ENCODE measurements at regions not wholly inside any gene's neighbourhood (a gene's known extent, or its start where the extent isn't known, plus 50 kb on each side); places are given as distances from the start of the nearest gene placed in this dataset.

DNA sequence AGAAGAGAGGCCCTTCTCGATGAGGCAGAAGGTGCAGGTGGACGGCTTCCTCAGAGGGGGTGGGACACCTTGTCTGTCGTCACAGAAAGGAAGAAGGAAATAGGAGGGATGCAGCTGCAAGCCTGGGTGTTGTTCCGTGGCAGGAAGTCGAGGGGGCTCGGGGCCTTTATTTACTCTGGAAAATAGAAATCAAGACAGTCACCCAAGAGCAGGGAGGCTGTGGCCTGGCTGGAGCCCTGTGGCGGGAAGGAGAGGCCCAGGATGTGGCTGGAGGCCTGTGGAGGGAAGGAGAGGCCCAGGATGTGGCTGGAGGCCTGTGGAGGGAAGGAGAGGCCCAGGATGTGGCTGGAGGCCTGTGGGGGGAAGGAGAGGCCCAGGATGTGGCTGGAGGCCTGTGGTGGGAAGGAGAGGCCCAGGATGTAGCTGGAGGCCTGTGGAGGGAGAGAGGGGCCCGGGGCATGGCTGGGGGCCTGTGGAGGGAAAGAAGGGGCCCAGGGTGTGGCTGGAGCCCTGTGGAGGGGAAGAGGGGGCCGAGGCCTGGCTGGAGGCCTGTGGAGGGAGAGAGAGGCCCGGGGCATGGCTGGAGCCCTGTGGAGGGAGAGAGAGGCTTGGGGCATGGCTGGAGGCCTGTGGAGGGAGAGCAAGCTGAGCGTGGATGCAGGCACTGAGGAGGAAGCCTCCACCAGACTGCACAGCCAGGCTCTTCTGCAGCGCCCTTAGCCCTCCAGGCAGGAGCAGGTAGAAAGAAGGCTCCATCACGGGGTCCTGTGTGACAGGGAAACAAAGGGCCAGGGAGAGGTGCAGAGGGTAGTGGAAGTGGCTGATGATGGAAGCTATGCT lies 97.3 kb upstream of the SFMBT2 start:
- peak; percentile 20 for DNase-seq

DNA sequence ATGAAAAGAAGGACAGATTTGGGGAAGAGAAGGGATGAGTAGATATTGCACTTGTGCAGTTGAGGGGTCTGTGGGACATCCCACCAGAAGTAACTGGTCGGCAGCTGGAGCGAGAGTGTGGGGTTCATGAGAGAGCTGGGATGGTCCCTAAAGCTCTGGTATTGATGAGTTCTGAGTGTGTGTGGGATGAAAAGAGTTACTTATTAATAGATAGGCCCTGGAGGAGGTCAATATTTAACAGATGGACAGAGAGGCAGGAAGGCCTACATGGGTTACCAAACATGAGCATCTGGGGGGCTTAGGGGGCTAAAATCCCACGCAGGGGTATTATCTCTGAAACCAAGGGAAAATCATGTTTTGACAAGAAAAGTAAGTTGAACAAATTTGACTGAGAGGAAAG lies 95.7 kb upstream of the SFMBT2 start:
- DNase-seq, result no peak

DNA sequence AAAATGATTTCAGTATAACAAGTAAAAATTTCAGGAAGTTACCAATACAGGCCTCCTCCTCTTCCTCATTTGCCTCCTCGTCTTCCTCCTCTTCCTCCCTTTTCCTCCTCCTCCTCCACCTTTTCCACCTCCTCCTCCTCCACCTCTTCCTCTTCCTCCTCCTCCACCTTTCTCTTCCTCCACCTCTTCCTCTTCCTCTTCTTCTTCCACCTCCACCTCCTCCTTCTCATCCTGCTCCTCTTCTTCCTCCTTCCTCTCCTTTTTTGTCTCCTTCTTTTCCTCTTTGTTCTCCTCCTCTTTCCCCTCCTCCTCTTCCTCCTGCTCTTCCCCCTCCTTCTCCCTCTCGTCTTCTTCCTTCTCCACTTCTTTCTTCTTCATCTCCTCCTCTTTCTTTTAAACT lies 94.4 kb upstream of the SFMBT2 start:
- no peak for DNase-seq

DNA sequence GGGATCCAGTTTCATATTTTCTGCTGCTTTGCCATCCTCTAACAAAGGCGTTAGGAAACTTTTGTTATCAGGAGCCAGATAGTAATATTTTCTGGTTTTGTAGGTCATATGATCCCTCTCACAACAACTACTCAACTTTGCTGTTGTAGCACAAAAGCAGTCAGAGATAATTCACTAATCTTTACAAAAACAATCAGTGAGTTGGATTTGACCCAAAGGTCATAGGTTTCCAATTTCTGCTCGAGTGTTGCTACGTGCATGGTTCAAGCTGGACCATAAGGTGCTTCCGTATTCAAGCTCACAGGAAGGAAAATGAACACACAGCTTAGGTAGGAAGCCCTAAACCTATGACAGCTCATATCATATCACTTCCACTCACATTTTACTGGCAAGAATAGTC lies 92.4 kb upstream of the SFMBT2 start:
- DNase-seq, result no peak

DNA sequence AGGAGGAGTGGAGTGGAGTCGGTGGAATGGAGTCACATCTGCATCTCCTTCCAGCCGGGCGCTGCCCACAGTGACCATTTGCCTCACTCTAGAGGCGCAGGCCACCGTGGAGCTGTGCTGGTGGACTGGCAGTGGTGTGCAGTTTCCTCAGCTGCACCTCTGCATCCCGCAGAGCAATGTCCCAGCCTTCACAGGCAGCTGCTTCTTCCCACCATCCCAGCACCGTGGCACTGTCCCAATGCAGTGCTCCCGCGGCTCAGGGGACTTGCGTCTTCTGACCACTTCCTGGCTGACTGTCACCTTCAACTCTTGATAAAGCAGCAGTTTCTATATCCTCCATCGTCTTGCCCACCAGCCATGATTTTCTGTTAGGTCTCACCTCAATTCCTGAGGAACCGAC lies 90.3 kb upstream of the SFMBT2 start:
- DNase-seq, result no peak

DNA sequence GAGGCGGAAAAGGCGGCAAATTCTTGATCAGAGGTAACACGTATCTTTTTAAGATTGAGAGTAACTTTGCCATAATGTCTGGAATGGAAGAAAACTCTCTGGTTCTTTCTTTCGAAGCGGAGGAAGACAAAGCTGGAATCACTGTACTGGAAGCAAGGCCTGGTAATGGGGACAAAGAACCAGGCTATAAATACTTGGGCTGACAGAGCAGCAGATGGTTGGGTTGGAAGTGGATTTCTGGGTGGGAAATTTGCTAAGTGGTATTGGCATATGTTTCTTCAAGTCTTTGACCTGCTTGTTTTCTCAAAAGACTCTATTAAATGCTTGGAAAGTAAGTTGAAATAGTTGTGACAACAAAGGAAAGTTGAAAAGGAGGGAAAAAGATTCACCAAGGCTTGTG lies 87.3 kb upstream of the SFMBT2 start:
- no peak for DNase-seq

DNA sequence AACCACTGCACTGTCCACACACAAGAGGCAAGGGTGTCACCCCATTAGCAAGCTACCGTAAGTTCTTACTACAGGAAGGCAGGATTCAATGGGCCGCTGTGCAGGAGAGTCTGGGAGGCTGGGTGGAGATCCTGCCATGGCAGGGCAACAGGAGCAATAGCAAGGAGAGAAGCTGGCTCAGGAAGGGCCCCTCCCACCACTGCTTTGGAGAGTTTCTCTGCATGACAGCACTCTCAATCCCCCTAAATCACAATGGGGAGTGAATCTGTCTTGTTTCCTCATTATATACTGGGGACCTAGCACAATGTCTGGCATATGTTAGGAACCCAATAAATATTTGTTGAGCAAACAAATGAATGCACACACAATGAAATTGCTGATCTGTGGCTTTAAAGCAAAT lies 83.2 kb upstream of the SFMBT2 start:
- no peak for DNase-seq

DNA sequence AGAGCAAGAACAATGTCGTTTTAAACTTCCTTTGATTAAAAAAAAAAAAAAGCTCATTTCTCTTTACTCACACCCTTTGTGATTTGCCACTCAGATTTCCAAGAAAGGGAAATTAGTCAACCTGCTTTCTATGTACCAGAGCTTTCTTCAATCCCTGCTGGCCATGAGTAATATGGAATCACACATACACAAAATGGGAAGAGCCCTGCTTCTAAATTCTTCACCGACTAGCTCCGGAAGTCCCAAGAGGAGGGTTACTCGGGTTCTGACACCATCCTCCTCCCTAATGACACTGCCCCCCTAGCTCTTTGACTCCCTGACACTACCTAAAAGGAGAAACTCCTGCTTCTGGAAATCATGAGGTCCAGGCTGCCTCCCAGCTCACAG lies 81.8 kb upstream of the SFMBT2 start:
- DNase-seq, result no peak

DNA sequence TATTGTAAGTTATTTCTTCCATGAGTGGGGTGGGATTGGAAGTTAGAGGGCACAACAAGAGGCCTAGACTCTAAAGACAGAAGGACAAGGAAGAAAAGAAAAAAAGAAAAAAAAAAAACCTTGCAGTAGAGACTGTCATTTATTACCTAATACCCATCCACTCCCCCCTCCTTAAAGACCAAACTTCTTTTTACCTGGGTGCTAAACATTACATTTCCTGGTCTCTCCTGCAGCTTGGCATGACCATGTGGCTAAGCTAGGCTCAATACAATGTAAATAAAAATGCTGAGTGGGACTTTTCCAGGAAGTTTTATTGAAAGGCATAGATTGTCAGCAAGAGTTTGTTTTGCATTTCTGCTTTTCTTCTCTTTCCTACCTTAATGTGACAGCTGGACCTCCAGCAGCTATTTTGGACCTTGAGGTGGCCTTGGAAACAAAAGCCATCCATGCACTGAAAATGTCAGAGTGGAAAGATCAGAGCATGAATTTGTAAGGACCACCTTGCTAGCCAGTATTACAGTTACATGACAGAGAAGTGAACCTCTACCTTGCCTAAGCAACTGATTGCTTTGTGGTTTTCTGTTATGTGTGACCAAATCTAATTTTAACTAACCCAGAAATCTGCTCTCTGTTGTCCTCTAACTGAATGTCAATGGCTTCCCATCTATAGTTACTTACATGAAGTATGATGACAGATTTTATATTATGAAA lies 81.3 kb upstream of the SFMBT2 start:
- no peak for DNase-seq

DNA sequence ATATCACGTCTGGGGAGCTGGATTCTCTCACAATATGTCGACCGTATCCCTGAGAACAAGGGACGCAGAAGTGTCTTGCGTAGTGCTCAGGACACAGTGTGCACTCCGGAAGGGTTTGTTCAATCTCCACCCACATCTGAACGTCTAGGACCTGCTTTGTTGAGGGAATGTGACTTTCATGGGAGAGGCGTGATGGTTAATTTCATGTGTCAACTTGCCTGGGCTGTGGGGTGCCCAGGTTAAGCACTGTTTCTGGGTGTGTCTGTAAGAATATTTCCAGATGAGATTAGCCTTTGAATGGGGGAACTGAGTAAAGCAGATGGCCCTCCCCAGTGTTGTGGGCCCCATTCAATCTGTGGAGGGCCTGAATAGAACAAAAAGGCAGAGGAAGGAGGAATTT lies 80.4 kb upstream of the SFMBT2 start:
- DNase-seq, result no peak

DNA sequence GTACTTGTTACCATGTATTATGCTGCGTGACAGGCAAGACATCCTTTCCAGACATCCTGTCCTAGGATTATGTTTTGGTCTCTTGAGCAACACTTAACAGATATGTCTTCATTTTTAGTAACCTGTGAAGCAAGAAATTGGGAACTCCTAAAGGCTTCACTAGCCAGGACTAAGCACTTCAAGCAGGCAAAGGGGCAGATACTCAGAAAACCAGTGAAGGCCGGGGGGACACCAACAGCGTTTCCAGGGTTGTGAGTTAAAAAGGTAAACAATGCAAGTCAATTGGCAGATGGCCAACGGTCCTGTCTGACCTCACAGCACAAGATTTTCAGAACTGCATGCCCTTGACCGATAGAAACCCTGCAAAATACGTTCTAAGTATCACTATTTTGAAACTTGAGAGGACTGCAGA lies 77.6 kb upstream of the SFMBT2 start:
- DNase-seq, result no peak

DNA sequence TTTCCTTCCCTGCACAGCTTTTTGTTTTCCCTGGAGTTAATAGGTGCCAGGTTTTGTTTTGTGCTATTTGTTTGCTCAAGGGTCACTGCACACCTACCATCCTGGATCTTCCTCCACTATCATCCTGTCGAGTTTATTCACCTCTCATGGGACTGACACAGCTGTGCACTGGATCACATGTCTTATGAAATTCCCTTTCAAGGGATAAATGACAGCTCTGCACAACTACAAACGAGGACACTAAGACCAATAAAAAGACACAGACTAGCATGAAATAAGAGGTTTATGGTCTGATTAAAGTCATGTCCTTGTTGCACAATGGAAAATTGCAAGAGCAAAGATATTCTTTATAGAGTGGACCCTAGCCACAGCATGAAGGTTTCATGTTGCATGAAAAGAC lies 76.7 kb upstream of the SFMBT2 start:
- DNase-seq, result no peak

DNA sequence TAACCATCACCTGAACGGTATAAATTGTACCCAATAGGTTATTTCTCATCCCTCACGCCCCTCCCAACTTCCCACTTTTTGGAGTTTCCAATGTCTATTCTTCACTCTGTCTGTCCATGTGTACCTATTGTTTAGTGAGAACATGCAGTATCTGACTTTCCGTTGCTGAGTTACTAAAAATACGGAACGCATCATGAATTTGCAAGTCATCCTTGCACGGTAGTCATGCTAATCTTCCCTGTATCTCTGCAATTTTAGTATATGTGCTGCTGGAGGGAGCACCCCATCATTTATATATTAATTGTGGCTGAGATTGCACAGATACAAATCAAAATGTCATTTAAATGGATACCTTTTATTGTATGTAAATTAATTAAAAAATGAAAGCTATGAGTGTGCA lies 75.7 kb upstream of the SFMBT2 start:
- DNase-seq, result no peak

DNA sequence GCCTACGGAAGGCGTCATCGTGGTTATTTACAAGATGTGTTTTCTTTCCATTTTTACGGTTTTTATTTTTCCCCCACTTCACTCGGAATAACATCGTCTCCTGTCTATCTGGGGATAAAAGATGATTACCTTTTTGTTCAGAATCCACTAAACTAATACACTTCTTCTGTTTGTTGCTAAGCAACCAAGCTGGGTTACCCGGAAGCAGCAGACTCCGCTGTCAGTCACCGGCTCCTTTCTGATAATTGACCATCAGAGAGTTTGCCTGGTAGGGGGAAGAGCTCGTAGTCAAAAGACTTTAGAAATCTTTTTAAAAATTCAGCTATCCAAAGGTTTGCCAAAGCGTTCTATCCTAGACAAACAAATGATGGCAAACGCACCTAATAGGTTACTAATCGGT lies 75.0 kb upstream of the SFMBT2 start:
- no peak for DNase-seq

DNA sequence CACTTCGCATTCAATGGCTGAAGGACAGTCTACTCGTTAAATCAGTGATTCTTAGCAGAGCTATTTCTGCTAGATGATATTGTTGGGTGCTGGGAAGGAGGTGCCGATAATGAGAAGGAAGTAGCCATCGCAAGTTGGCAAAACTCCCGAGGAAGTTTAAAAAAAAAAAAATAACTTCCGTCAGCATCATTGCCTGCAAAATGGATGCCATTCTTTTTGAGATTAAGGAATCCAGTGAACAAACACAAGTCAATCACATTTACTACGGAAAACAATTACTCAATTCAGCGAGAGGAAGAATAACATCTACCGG lies 74.4 kb upstream of the SFMBT2 start:
- no peak for DNase-seq

DNA sequence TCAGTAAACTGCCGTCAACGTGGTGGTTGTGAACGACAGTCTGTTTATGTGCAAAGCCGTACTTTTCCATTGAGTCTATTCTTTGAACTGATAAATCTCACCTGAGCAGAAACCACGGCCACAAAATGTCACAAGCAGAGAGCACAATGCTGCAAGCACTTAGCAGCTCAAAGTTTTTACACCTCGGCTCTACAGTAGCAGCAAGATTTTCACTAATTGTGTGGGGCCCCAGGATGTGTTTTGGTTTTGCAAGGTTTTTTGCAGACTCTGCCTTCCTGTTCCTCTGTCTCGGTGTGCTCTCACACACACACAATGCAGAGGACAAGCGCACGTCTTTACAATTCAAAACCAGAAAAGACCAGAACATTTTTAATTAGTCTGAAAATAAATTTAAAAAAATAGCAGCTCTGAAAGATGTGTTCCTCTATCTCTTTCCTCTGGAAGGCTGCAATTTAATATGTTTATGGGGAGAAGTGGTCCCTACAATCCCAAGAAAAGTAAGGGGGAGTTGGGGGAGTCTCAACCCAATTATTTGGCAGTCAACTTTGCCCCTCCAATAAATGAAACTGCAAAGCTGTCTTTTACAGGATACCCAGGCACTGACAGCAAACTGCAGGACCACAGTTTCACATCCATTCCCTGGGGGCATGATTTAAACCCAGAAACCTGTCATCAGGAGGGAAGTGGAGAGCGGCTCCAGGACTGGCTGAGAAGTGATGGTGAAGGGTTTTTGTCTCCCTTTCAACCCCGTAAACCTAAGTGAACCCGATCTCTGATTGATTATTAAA lies 73.8 kb upstream of the SFMBT2 start:
- peak; percentile 73 for DNase-seq

DNA sequence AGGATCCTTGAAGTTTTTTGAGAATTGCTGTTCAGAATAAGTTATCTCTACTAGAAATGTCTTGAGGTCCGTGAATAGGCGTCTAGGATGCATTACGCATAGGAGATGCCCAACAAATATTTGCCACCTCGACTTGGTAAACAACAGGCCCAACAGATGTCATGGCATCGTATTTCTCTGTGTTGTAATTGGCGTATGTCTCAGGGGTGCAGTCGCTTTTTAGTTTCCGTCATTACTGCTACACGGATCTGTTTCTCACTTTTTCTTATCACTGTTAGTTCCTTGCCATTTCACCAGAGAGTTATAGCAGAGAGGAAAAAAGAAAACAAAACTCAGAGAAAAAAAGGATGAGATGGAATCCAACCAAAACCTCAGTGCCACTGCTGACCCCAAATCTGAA lies 73.0 kb upstream of the SFMBT2 start:
- DNase-seq, result peak; percentile 23

DNA sequence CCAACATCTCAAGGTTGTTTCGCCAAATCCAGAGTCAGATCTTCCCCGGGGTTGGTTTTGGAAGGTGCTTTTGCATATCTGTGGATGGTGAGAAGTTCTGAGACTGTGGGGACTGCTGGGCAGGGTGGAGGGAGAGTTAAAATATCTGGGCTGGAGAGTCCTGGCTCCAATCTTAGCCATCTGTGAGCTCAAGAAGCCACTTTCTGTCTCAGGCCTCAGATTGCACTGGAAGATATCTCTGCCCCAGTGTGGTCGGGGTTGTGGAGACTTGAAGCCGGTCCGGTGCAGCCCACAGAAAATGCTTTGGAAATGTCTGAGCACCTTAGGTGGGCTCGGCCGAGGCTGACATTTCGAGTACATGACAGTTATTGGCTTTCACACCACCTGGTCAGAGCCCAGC lies 72.2 kb upstream of the SFMBT2 start:
- no peak for DNase-seq

DNA sequence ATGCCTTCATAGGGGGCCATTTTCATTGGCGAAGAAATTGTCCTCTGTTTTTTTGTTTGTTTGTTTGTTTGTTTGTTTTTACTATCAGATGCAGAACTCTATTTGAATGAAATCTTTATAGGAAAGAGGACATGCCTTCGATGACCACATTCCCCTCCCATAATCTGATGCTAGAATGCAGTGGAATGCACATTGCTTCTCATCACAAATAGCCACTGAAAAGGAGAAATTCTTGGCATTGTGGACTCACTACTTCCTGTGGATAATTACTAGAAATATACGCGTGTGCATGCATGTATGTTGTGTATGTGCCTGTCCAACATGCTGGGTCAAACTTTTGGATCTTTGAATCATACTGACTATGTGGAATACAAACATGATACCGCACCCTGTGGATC lies 70.5 kb upstream of the SFMBT2 start:
- DNase-seq, result no peak

DNA sequence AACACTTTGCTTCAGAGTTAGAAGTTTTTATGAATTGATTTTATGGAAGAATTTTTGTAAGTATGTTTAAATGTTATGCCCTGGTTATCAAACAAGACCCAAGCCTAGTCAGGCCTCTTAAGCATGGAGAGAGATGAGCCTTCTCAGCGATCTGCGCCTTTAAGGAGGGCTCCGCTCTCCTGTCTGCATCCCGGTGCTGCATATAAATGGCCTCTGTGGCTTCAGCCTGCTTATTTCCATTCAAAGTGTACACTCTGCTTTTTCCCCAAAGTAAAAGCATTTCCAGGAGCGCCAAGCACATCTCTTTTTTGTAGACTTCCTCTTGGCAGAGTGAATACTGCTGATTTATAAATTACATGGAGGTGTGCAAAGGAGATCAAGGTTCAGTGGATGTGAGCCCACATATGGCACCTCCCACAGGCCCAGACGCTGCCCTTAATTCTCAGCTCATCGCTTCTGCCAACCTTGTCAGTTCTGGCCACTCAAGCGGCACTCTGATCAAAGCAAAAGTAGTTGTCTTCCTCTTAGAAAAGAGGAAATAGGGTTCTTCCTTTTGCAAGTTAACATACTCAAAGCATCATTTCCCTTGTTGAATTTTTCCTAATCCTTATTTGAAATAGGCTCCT lies 70.0 kb upstream of the SFMBT2 start:
- peak; percentile 12 for DNase-seq

DNA sequence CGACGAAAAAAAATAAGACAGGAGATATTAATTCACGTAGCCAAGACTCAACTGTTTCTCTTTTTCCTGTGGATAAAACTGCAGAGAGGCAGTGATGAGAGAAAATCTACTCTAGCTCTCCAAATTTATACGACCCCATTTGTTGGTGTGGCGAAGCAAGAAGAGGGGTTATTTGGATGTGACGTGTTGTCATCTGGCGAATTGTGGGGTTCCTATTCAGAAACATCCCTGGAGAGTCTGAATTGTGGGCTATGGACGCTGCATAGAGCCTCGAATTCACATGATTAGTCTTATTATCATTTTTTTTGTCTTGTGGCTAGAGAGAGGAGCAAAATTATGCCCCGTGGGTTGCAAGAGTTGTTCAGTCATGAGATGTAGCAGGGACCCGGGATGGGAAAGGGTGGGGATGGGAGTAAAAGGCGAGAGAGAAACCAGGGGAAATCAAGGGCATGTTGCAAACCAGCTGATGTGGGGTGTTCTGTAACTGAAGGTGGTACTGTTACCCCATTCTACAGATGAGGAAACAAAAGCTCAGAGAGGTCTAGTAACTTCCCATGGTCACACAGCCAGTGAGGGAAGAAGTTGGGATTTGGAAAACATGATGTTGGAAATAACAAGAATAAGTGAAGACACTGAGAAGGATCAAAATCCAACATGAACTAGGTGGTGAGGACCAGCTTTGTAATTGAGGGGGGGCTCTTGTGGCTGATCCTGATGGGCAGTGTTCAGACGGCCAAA lies 69.2 kb upstream of the SFMBT2 start:
- DNase-seq, result no peak

DNA sequence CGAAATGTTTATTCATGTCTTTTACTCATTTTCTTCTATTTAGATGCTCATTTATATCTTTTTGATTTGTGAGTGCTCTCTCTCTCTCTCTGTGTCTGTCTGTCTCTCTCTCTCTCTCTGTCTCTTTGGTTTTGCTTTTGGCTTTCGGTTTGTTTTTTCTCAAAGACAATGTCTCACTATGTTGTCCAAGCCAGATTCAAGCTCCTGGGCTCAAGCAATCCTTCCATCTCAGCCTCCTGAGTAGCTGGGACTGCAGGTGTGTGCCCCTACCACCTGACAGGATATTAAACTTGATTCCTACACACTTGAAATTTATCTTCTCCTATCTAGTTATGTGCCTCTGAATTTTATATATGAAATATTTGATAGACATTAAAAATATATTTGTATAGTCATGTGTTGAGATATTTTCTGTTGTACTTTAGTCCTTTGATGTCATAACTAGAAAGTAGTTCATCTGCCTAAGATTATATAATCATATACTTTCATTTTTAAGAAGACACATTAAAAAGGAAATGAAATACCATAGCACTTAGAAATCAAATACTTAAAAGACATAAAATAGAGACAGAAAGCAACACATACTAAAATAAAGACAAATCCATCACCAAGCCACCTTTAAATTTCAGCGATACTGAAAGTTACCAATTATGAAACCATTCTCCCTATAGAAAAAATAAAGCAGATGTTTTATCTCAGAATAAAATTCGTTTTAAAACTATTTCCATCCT lies 68.1 kb upstream of the SFMBT2 start:
- no peak for DNase-seq

Data from CD4-positive, alpha-beta T cell treated with Interleukin-12 subunit alpha and Interleukin-12 subunit beta, for 1 hour (primary cell).